ENCODE measurements at regions not wholly inside any gene's neighbourhood (a gene's known extent, or its start where the extent isn't known, plus 50 kb on each side); places are given as distances from the start of the nearest gene placed in this dataset.

GRCh38 chr5:165836046-165836445 is 2330.6 kb downstream of the MAT2B start (continued):
- no peak for TF ChIP-seq GLI4 (CRISPR knock-in tag; IDR thresholded peaks at IDR 0.05; ENCODE audit: borderline replicate concordance)

- no peak overlapping the region for H3K4me2 ChIP-seq (ENCODE audit: low read depth, low read length)
- H3K4me3 ChIP-seq (replicated peaks in 1 of 3; ENCODE audit: insufficient read depth in 1 of 3, low read depth in 2 of 3, low read length in 3 of 3), result no peak overlapping the region
- FAIRE-seq (no peak), ATAC-seq (no peak), DNase-seq (ENCODE audit: low spot score) (no peak)
- H3K9ac ChIP-seq (ENCODE audit: insufficient read depth, low read depth, low read length), result no peak overlapping the region
- peaks cover 71% of the 10 kb centered on the region for H3K9me3 ChIP-seq (ENCODE audit: low read length)
- TF ChIP-seq ZNF503 (CRISPR knock-in tag; IDR thresholded peaks at IDR 0.05) (no peak), ZNF749 (CRISPR knock-in tag; IDR thresholded peaks at IDR 0.05; ENCODE audit: borderline replicate concordance) (no peak), REXO4 (CRISPR knock-in tag; IDR thresholded peaks at IDR 0.05; ENCODE audit: borderline replicate concordance) (no peak), ZNF891 (CRISPR knock-in tag; IDR thresholded peaks at IDR 0.05) (no peak)
- in situ Hi-C loops (cut with HindIII; ENCODE audit: extremely low pct_ligation_motif_present, low pct_unique_long_range_greater_than_20kb) (no loop called here), intact Hi-C loops (cut with micrococcal nuclease; ENCODE audit: unreplicated experiment) (no loop called here)
- H2AFZ ChIP-seq (ENCODE audit: low read length), result no peak overlapping the region
- 0% methylated on average over 2 of the region's 2 CpGs for WGBS (ENCODE audit: low lambda C conversion rate)
- H3K27ac ChIP-seq (ENCODE audit: extremely low read length, insufficient read depth, low read length), result no peak overlapping the region
- ChIA-PET CTCF (ENCODE audit: low intra/inter-chr PET ratio, low total read pairs) (no interaction called here), POLR2A (no interaction called here)
- H3K27me3 ChIP-seq (ENCODE audit: control insufficient read depth in 1 of 2, insufficient read depth in 2 of 2, low read length in 2 of 2), result no peaks in the 10 kb centered on the region
- H3K4me1 ChIP-seq (ENCODE audit: insufficient read depth, low read length), result no peaks in the 10 kb centered on the region
- BruUV-seq (replicated peaks), result no TSS peak
- H4K20me1 ChIP-seq (ENCODE audit: insufficient read depth, low read length), result no peaks in the 10 kb centered on the region
- no peaks in the 10 kb centered on the region for H3K36me3 ChIP-seq (replicated peaks in 1 of 2; ENCODE audit: control insufficient read depth in 1 of 2, insufficient read depth in 2 of 2, low read length in 2 of 2)
- H3K79me2 ChIP-seq (ENCODE audit: insufficient read depth, low read length), result no peaks in the 10 kb centered on the region
Observed at GRCh38 chr5:165837286-165837685, 2331.9 kb downstream of the MAT2B start.

DNA sequence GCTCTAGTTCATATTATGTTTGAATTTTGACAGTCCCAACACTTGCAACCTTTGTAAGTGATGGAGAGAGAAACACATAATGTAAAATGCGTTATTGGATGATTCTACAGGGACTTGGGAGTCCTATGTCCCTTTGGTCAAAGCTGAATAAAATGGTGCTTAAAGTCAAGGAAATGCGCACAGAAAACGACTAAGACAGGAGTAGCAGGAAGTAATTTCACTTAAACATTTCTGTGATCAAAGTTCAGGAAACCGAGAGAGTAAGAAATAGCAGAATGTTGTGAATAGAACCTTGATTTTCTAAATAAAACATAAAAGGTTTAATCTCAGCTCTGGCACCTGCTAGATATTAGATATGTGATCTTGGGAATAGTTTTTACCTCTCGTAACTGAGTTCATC is 2339.2 kb downstream of the MAT2B start:
- no peak for TF ChIP-seq ZNF160 (CRISPR knock-in tag; IDR thresholded peaks at IDR 0.05)
- TF ChIP-seq ZNF546 (CRISPR knock-in tag; conservative IDR thresholded peaks at IDR 0.05), result no peak
- H3K79me2 ChIP-seq (ENCODE audit: insufficient read depth, low read length), result no peaks in the 10 kb centered on the region
- no peaks in the 10 kb centered on the region for H3K36me3 ChIP-seq (replicated peaks in 1 of 2; ENCODE audit: control insufficient read depth in 1 of 2, insufficient read depth in 2 of 2, low read length in 2 of 2)
- CTCF ChIA-PET (ENCODE audit: low intra/inter-chr PET ratio, low total read pairs), result no interaction called here
- no peak overlapping the region for H2AFZ ChIP-seq (ENCODE audit: low read length)
- H3K9ac ChIP-seq (ENCODE audit: insufficient read depth, low read depth, low read length), result no peak overlapping the region
- no peak overlapping the region for H3K4me3 ChIP-seq (replicated peaks in 1 of 3; ENCODE audit: insufficient read depth in 1 of 3, low read depth in 2 of 3, low read length in 3 of 3)
- POLR2A ChIA-PET, result no interaction called here
- no peak overlapping the region for H3K27ac ChIP-seq (ENCODE audit: extremely low read length, insufficient read depth, low read length)
- ATAC-seq, result no peak
- no peak for DNase-seq (ENCODE audit: low spot score)
- H3K4me1 ChIP-seq (ENCODE audit: insufficient read depth, low read length), result no peaks in the 10 kb centered on the region
- WGBS (ENCODE audit: low lambda C conversion rate), result 8% methylated on average over 5 of the region's 5 CpGs
- no peaks in the 10 kb centered on the region for H4K20me1 ChIP-seq (ENCODE audit: insufficient read depth, low read length)
- peaks cover 84% of the 10 kb centered on the region for H3K9me3 ChIP-seq (ENCODE audit: low read length)
- in situ Hi-C loops (cut with HindIII; ENCODE audit: extremely low pct_ligation_motif_present, low pct_unique_long_range_greater_than_20kb) (no loop called here), intact Hi-C loops (cut with micrococcal nuclease; ENCODE audit: unreplicated experiment) (no loop called here)
- H3K27me3 ChIP-seq (ENCODE audit: control insufficient read depth in 1 of 2, insufficient read depth in 2 of 2, low read length in 2 of 2), result no peaks in the 10 kb centered on the region
- no peak overlapping the region for H3K4me2 ChIP-seq (ENCODE audit: low read depth, low read length)
- no peak for FAIRE-seq
- no TSS peak for BruUV-seq (replicated peaks)
